HL-60 (cell line): ENCODE measurements at regions not wholly inside any gene's neighbourhood (a gene's known extent, or its start where the extent isn't known, plus 50 kb on each side); places are given as distances from the start of the nearest gene placed in this dataset.

Source experiments
- DNase-seq, 2 experiments: peaks; one replicate each; pipeline ENCODE4 v3.0.0-alpha.2; 2010 to 2020; ENCODE audit warnings: low read depth in 1 of 2, low spot score in 1 of 2
- H3K27ac ChIP-seq: fragments of 250-450 bp; sonication (Bioruptor Pico); replicated peaks from 2 replicates; pipeline ENCODE4 v1.5.1; 2020; ENCODE audit warnings: mild to moderate bottlenecking, moderate library complexity
- H3K27me3 ChIP-seq: fragments of 250-450 bp; sonication (Bioruptor Pico); 2 replicates; pipeline ENCODE4 v1.5.1; 2021; ENCODE audit warnings: mild to moderate bottlenecking, moderate library complexity; ENCODE audit not compliant: insufficient read depth, poor library complexity, severe bottlenecking
- H3K4me3 ChIP-seq: replicated peaks from 2 replicates; pipeline ENCODE4 v1.5.1; 2011; ENCODE audit warnings: mild to moderate bottlenecking, control low read depth, low read length; ENCODE audit not compliant: insufficient read depth
- GABPA ChIP-seq: IDR thresholded peaks from 2 replicates; pipeline ENCODE4 v1.6.1; 2012; ENCODE audit warnings: low read depth
- POLR2AphosphoS5 ChIP-seq: IDR thresholded peaks from 2 replicates; pipeline ENCODE4 v1.6.1; 2012; ENCODE audit warnings: low read depth
- SPI1 ChIP-seq: IDR thresholded peaks from 2 replicates; pipeline ENCODE4 v1.6.1; 2012; ENCODE audit warnings: low read depth, mild to moderate bottlenecking, borderline replicate concordance
- TF ChIP-seq, protein P1 (sequence below): IDR thresholded peaks from 2 replicates; pipeline ENCODE4 v1.6.1; 2012; ENCODE audit warnings: low read depth; ENCODE audit not compliant: insufficient replicate concordance
- TF ChIP-seq, protein P2 (sequence below): IDR thresholded peaks from one replicate; pipeline ENCODE4 v1.5.1; 2011; ENCODE audit warnings: low read length, control low read depth, inconsistent platforms; ENCODE audit not compliant: insufficient read depth

DNA sequence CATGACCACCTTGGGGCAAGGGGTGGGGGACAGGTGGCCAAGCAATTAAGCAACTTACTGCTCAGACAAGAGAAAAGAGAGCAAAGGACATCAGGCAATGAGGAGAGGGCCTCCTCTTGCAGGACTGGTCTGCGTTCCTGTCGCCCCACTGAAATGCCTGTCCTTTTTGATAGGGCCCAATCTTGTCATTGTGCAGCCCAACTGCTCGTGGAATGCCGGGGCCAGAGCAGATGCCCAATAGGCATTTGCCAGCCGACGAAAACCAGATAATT is 104.5 kb upstream of the SH3BP4 start:
- no peak for DNase-seq
- no peak overlapping the region for H3K27ac ChIP-seq
- no peak overlapping the region for H3K4me3 ChIP-seq
- no peak for TF ChIP-seq POLR2AphosphoS5
- TF ChIP-seq, protein P1, sequence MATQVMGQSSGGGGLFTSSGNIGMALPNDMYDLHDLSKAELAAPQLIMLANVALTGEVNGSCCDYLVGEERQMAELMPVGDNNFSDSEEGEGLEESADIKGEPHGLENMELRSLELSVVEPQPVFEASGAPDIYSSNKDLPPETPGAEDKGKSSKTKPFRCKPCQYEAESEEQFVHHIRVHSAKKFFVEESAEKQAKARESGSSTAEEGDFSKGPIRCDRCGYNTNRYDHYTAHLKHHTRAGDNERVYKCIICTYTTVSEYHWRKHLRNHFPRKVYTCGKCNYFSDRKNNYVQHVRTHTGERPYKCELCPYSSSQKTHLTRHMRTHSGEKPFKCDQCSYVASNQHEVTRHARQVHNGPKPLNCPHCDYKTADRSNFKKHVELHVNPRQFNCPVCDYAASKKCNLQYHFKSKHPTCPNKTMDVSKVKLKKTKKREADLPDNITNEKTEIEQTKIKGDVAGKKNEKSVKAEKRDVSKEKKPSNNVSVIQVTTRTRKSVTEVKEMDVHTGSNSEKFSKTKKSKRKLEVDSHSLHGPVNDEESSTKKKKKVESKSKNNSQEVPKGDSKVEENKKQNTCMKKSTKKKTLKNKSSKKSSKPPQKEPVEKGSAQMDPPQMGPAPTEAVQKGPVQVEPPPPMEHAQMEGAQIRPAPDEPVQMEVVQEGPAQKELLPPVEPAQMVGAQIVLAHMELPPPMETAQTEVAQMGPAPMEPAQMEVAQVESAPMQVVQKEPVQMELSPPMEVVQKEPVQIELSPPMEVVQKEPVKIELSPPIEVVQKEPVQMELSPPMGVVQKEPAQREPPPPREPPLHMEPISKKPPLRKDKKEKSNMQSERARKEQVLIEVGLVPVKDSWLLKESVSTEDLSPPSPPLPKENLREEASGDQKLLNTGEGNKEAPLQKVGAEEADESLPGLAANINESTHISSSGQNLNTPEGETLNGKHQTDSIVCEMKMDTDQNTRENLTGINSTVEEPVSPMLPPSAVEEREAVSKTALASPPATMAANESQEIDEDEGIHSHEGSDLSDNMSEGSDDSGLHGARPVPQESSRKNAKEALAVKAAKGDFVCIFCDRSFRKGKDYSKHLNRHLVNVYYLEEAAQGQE, result no peak
- TF ChIP-seq, protein P2, sequence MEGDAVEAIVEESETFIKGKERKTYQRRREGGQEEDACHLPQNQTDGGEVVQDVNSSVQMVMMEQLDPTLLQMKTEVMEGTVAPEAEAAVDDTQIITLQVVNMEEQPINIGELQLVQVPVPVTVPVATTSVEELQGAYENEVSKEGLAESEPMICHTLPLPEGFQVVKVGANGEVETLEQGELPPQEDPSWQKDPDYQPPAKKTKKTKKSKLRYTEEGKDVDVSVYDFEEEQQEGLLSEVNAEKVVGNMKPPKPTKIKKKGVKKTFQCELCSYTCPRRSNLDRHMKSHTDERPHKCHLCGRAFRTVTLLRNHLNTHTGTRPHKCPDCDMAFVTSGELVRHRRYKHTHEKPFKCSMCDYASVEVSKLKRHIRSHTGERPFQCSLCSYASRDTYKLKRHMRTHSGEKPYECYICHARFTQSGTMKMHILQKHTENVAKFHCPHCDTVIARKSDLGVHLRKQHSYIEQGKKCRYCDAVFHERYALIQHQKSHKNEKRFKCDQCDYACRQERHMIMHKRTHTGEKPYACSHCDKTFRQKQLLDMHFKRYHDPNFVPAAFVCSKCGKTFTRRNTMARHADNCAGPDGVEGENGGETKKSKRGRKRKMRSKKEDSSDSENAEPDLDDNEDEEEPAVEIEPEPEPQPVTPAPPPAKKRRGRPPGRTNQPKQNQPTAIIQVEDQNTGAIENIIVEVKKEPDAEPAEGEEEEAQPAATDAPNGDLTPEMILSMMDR, result no peak
- TF ChIP-seq GABPA, result no peak
- no peak for TF ChIP-seq SPI1
- H3K27me3 ChIP-seq, result no peaks in the 10 kb centered on the region

DNA sequence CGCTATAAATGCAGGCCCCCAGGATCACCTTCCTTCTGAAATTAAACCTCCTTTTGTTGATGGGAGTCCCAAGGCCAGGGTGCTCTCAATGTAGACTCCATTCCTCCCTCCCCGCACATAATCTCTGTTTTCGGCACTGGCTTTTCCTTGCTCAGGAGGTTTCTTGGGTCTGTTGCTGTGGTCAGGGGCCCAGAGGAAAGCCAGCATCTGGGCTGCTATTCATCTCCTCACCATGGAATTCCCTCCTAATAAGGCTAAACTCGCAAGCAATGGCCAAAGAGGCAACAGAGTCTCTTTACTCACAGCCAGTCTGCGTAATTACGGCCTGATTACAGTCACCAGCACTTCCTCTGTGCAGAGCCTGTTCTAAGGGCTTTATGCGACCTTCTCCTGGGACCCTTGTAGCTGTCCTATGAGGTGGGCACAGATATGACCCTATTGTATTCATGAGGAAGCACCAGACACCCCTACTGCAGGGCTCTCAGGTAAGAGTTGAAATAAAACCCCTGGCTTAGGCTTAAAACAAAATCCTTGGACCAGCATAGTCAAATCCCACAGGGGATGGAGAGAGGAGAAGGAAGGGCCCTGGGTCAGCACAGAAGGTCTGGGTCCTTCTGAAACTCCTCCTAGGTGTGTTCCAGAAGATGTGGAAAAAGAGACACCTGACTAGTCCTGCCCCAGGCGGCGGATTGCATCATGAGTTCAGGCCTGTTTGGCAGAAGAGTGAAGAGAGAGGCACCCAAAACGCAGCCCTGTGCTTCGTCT is 105.0 kb upstream of the SH3BP4 start:
- Histone ChIP-seq H3K27ac (no peak overlapping the region), H3K4me3 (no peak overlapping the region), H3K27me3 (no peaks in the 10 kb centered on the region)
- TF ChIP-seq SPI1 (no peak), GABPA (no peak), POLR2AphosphoS5 (no peak)
- TF ChIP-seq, protein P1, result no peak
- TF ChIP-seq, protein P2, result no peak
- no peak for DNase-seq

DNA sequence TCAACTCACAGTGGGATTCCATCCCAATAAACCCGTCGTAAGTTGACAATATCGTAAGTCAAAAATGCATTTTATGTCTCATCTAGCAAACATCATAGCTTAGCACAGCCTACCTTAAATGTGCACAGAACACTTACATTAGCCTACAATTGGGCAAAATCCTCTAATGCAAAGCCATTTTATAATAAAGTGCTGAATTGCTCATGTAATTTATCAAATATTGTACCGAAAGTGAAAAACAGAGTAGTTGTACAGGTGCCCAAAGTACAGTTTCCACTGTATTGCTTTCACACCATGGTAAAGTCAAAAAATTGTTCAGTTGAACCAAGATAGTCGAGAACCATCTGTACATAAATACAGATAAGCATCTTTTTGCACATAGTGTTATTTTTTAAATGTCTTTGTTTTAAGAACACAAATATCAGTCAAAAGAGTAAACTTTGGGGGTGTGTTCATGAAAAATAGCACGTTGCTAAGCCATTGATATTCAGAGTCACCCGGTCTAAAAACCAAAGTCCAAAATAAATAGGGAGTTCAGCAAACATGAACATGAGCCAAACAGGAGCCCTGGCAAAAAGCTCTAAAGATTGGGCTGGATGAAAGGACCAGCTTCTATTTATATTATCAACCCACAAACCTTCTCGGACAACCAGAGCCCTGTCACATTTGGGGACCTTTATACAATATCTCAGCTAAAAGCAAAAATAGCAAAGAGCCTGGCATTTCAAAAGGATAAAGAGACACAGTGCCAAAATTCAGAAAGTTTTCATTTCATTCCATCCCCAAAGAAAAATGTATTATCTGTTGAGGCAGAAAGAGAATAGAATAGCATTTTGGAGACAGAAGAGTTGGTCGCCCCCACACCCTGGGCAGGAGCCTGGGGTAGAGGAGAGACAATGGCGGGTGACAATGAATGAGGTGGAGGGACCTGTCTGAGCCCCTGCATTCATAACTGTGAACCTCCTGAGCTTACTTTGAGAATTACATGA is 105.9 kb upstream of the SH3BP4 start:
- H3K27ac ChIP-seq, result no peak overlapping the region
- TF ChIP-seq POLR2AphosphoS5, result no peak
- no peak for TF ChIP-seq GABPA
- TF ChIP-seq, protein P2, result no peak
- TF ChIP-seq, protein P1, result no peak
- DNase-seq, result no peak

More for the DNA sequence above, 105.9 kb upstream of the SH3BP4 start:
- Histone ChIP-seq H3K27me3 (no peaks in the 10 kb centered on the region), H3K4me3 (no peak overlapping the region)
